HepG2 (cell line): ENCODE measurements at regions not wholly inside any gene's neighbourhood (a gene's known extent, or its start where the extent isn't known, plus 50 kb on each side); places are given as distances from the start of the nearest gene placed in this dataset.

ENCODE experiments used
- ATAC-seq: fragments of 200-7000 bp; cut with Tn5 transposase; 3 replicates; pipeline ENCODE4 v1.9.1; 2020; ENCODE audit warnings: mild to moderate bottlenecking, moderate library complexity
- BruUV-seq: library from RNA; stranded (reverse); fragments of 400-500 nt; replicated peaks from 2 replicates; lab custom pipeline; 2021; lab: Mats Ljungman, UMichigan
- CTCF ChIA-PET: fragments of 300-600 bp; formaldehyde crosslinking; extraction: SDS; loops from one replicate; lab custom pipeline; 2021; ENCODE audit warnings: low total read pairs, inconsistent platforms, low intra/inter-chr PET ratio; lab: Yijun Ruan, JAX
- POLR2A ChIA-PET: fragments of 350-600 bp; sonication (Branson Sonifier 250); formaldehyde crosslinking; loops from one replicate; lab custom pipeline; 2020; ENCODE audit warnings: antibody characterized with exemption, inconsistent platforms; lab: Yijun Ruan, JAX
- DNase-seq: peaks from one replicate; pipeline ENCODE4 v3.0.0-alpha.2; 2015; ENCODE audit warnings: low spot score
- FAIRE-seq: peaks from 3 replicates; lab custom pipeline; 2011; peaks lifted over from hg19 to GRCh38; lab: Jason Lieb, UNC
- H2AFZ ChIP-seq: one replicate; pipeline ENCODE4 v1.6.1; 2011; ENCODE audit warnings: low read length, inconsistent platforms
- H3K27ac ChIP-seq: fragments of 300-600 bp; 3 replicates; pipeline ENCODE4 v1.8.0; 2011; ENCODE audit warnings: mixed run types, mild to moderate bottlenecking, mixed read lengths, low read length, inconsistent platforms; ENCODE audit not compliant: insufficient read depth; ENCODE audit errors: extremely low read length
- H3K27me3 ChIP-seq, 2 experiments: fragments of 200-600 bp in 1 of 2; 2 replicates in 1 of 2; 3 replicates in 1 of 2; pipeline versions ENCODE4 v1.6.0 to v1.8.0; 2011; ENCODE audit warnings: low read length in 2 of 2, mild to moderate bottlenecking in 2 of 2, moderate library complexity in 2 of 2, inconsistent platforms in 1 of 2; ENCODE audit not compliant: insufficient read depth in 2 of 2, control insufficient read depth in 1 of 2
- H3K36me3 ChIP-seq, 2 experiments: fragments of 200-600 bp in 1 of 2; replicated peaks in 1 of 2; 2 replicates in 1 of 2; 3 replicates in 1 of 2; pipeline versions ENCODE4 v1.5.1 to v1.8.0; 2011; ENCODE audit warnings: low read length in 2 of 2, inconsistent platforms in 1 of 2; ENCODE audit not compliant: insufficient read depth in 2 of 2, control insufficient read depth in 1 of 2
- H3K4me1 ChIP-seq: 2 replicates; pipeline ENCODE4 v1.5.1; 2012; ENCODE audit warnings: low read length, inconsistent platforms; ENCODE audit not compliant: insufficient read depth
- H3K4me2 ChIP-seq: 2 replicates; pipeline ENCODE4 v1.6.0; 2011; ENCODE audit warnings: low read depth, low read length, inconsistent platforms
- H3K4me3 ChIP-seq, 3 experiments: fragments of 200-600 bp in 1 of 3; sonication (generic), shearing (Covaris generic) in 1 of 3; replicated peaks in 1 of 3; 2 replicates each; pipeline ENCODE4 v1.5.1; 2011 to 2016; ENCODE audit warnings: low read length in 3 of 3, inconsistent platforms in 2 of 3, low read depth in 2 of 3, mild to moderate bottlenecking in 2 of 3, control low read depth in 1 of 3, mixed read lengths in 1 of 3; ENCODE audit not compliant: insufficient read depth in 1 of 3
- H3K79me2 ChIP-seq: one replicate; pipeline ENCODE4 v1.6.1; 2011; ENCODE audit warnings: low read length, inconsistent platforms; ENCODE audit not compliant: insufficient read depth
- H3K9ac ChIP-seq: 2 replicates; pipeline ENCODE4 v1.6.0; 2011; ENCODE audit warnings: mild to moderate bottlenecking, low read depth, low read length, inconsistent platforms; ENCODE audit not compliant: insufficient read depth
- H3K9me3 ChIP-seq: 2 replicates; pipeline ENCODE4 v1.5.1; 2012; ENCODE audit warnings: mild to moderate bottlenecking, low read length
- H4K20me1 ChIP-seq: 2 replicates; pipeline ENCODE4 v1.6.0; 2011; ENCODE audit warnings: inconsistent platforms, mild to moderate bottlenecking, low read length, moderate library complexity; ENCODE audit not compliant: insufficient read depth
- CEBPG ChIP-seq: IDR thresholded peaks from 2 replicates; pipeline ENCODE4 v1.6.1; 2016
- HNRNPL ChIP-seq: fragments of 200-400 bp; formaldehyde crosslinking; IDR thresholded peaks from 2 replicates; pipeline ENCODE4 v1.6.1; 2017; ENCODE audit warnings: mild to moderate bottlenecking, low read depth, low read length
- KDM5A ChIP-seq: fragments of 200-600 bp; sonication (generic); IDR thresholded peaks from 2 replicates; pipeline ENCODE4 v1.7.0; 2018; ENCODE audit warnings: antibody characterized with exemption, mild to moderate bottlenecking, low read length, borderline replicate concordance
- POLR2A ChIP-seq, 2 experiments: IDR thresholded peaks; 2 replicates each; pipeline ENCODE4 v1.6.1; 2011; ENCODE audit warnings: low read depth in 2 of 2, low read length in 2 of 2, mild to moderate bottlenecking in 1 of 2, moderate library complexity in 1 of 2; ENCODE audit not compliant: insufficient read depth in 1 of 2
- SIN3A ChIP-seq: IDR thresholded peaks from 2 replicates; pipeline ENCODE4 v1.6.1; 2011; ENCODE audit warnings: low read depth, mild to moderate bottlenecking, control low read depth, low read length, borderline replicate concordance
- STAG1 ChIP-seq: sonication (generic); formaldehyde crosslinking; IDR thresholded peaks from 2 replicates; pipeline ENCODE4 v1.4.0; 2020; ENCODE audit warnings: missing genetic modification reagents
- ZNF335 ChIP-seq: sonication (generic); formaldehyde crosslinking; IDR thresholded peaks from 2 replicates; pipeline ENCODE4 v1.4.0; 2020; ENCODE audit warnings: missing genetic modification reagents
- ZNF33B ChIP-seq: sonication (generic); formaldehyde crosslinking; IDR thresholded peaks from 2 replicates; pipeline ENCODE4 v1.5.1; 2020; ENCODE audit warnings: mild to moderate bottlenecking, missing genetic modification reagents
- ZNF343 ChIP-seq: sonication (generic); formaldehyde crosslinking; IDR thresholded peaks from 2 replicates; pipeline ENCODE4 v1.4.0; 2020; ENCODE audit warnings: mild to moderate bottlenecking, missing genetic modification reagents
- ZNF510 ChIP-seq: sonication (generic); formaldehyde crosslinking; IDR thresholded peaks from 2 replicates; pipeline ENCODE4 v1.4.0; 2020; ENCODE audit warnings: low read depth, mild to moderate bottlenecking, missing genetic modification reagents
- ZNF557 ChIP-seq: sonication (generic); formaldehyde crosslinking; IDR thresholded peaks from 2 replicates; pipeline ENCODE4 v1.4.0; 2020; ENCODE audit warnings: missing genetic modification reagents
- ZNF598 ChIP-seq: sonication (generic); formaldehyde crosslinking; IDR thresholded peaks from 2 replicates; pipeline ENCODE4 v1.5.1; 2020; ENCODE audit warnings: mild to moderate bottlenecking, missing genetic modification reagents, borderline replicate concordance
- ZNF780A ChIP-seq: sonication (generic); formaldehyde crosslinking; IDR thresholded peaks from 2 replicates; pipeline ENCODE4 v1.8.0; 2022; ENCODE audit warnings: mild to moderate bottlenecking, missing genetic modification reagents, moderate library complexity
- WGBS: methylation state at CpG from one replicate; pipeline ENCODE4 v1.1.6; 2017; ENCODE audit warnings: low lambda C conversion rate; 5-methylcytosine and 5-hydroxymethylcytosine counted together
- in situ Hi-C: cut with HindIII; loops from 2 replicates; pipeline ENCODE4 v1.10.0; 2017; ENCODE audit warnings: low pct_unique_long_range_greater_than_20kb; ENCODE audit not compliant: extremely low pct_ligation_motif_present
- intact Hi-C: fragments of 100-400 bp; cut with micrococcal nuclease; formaldehyde crosslinking; loops from one replicate; pipeline ENCODE4 v1.10.0; 2022; ENCODE audit not compliant: unreplicated experiment
- TF ChIP-seq, protein P1 (sequence below): sonication (generic); formaldehyde crosslinking; IDR thresholded peaks from 2 replicates; pipeline ENCODE4 v1.4.0; 2020; ENCODE audit warnings: mild to moderate bottlenecking, missing genetic modification reagents
- TF ChIP-seq, protein P2 (sequence below): sonication (generic); formaldehyde crosslinking; IDR thresholded peaks from 2 replicates; pipeline ENCODE4 v1.8.1; 2023; ENCODE audit warnings: mild to moderate bottlenecking, moderate library complexity, missing genetic modification reagents
- TF ChIP-seq, protein P3 (sequence below): sonication (generic); formaldehyde crosslinking; IDR thresholded peaks from 2 replicates; pipeline ENCODE4 v1.4.0; 2020; ENCODE audit warnings: mild to moderate bottlenecking, low read depth, missing genetic modification reagents
- TF ChIP-seq, protein P4 (sequence below): sonication (generic); formaldehyde crosslinking; IDR thresholded peaks from 2 replicates; pipeline ENCODE4 v1.5.0; 2020; ENCODE audit warnings: missing genetic modification reagents

DNA sequence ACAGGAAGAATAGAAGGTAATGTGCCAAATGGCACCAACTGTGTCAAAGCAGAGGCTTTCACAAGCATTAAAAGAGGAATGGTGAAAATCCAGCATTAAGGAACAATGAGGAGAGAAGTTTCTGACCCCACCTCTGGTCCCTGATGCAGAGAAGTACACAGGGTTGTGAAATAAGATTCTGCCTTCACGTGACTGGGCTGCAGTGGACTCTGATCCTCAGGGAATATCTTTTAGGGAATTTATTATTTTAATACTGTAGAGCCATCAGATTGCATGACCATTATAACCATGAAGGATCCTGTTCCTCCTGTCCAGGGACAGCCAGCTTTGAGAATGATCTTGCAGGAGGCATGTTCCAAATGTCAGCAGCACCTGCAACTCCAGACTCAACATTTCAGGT lies 74.4 kb upstream of the FAR1 start:
- no peak for TF ChIP-seq HNRNPL
- TF ChIP-seq, protein P1, sequence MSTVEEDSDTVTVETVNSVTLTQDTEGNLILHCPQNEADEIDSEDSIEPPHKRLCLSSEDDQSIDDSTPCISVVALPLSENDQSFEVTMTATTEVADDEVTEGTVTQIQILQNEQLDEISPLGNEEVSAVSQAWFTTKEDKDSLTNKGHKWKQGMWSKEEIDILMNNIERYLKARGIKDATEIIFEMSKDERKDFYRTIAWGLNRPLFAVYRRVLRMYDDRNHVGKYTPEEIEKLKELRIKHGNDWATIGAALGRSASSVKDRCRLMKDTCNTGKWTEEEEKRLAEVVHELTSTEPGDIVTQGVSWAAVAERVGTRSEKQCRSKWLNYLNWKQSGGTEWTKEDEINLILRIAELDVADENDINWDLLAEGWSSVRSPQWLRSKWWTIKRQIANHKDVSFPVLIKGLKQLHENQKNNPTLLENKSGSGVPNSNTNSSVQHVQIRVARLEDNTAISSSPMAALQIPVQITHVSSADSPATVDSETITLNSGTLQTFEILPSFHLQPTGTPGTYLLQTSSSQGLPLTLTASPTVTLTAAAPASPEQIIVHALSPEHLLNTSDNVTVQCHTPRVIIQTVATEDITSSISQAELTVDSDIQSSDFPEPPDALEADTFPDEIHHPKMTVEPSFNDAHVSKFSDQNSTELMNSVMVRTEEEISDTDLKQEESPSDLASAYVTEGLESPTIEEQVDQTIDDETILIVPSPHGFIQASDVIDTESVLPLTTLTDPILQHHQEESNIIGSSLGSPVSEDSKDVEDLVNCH (CRISPR knock-in tag), result no peak
- no peak for TF ChIP-seq ZNF343 (CRISPR knock-in tag)
- TF ChIP-seq ZNF780A (CRISPR knock-in tag), result no peak
- TF ChIP-seq ZNF33B (CRISPR knock-in tag), result no peak
- TF ChIP-seq STAG1 (CRISPR knock-in tag), result no peak
- TF ChIP-seq, protein P2, sequence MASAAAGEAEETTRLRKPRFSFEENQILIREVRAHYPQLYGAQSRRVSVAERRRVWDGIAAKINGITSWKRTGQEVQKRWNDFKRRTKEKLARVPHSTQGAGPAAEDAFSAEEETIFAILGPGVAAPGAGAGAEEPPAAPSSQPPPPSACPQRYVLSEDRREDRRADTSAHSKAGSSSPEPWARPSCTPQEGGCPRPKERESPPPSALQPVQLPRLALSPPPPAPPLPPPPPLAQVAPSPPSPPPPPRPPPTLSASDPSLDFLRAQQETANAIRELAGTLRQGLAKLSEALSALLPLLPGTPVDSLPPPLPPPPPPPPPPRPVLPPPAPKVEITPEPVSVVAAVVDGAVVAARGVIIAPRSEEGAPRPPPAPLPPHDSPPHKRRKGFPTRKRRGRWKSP (CRISPR knock-in tag), result no peak
- no peak for TF ChIP-seq CEBPG (CRISPR knock-in tag)
- no peak for TF ChIP-seq POLR2A (IDR thresholded peaks at IDR 0.05; ENCODE audit: insufficient read depth in 1 of 2, low read depth in 2 of 2, low read length in 2 of 2)
- TF ChIP-seq ZNF598 (CRISPR knock-in tag), result no peak
- TF ChIP-seq ZNF335 (CRISPR knock-in tag), result no peak
- no peak for TF ChIP-seq ZNF557 (CRISPR knock-in tag)
- TF ChIP-seq, protein P3, sequence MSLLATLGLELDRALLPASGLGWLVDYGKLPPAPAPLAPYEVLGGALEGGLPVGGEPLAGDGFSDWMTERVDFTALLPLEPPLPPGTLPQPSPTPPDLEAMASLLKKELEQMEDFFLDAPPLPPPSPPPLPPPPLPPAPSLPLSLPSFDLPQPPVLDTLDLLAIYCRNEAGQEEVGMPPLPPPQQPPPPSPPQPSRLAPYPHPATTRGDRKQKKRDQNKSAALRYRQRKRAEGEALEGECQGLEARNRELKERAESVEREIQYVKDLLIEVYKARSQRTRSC (CRISPR knock-in tag), result no peak
- no peak for TF ChIP-seq KDM5A
- TF ChIP-seq ZNF510, result no peak
- TF ChIP-seq SIN3A, result no peak
- TF ChIP-seq, protein P4, sequence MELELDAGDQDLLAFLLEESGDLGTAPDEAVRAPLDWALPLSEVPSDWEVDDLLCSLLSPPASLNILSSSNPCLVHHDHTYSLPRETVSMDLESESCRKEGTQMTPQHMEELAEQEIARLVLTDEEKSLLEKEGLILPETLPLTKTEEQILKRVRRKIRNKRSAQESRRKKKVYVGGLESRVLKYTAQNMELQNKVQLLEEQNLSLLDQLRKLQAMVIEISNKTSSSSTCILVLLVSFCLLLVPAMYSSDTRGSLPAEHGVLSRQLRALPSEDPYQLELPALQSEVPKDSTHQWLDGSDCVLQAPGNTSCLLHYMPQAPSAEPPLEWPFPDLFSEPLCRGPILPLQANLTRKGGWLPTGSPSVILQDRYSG (CRISPR knock-in tag), result no peak
- TF ChIP-seq, all 625 proteins: peak for 0
- Histone ChIP-seq H4K20me1 (no peaks in the 10 kb centered on the region), H3K27ac (no peak overlapping the region), H3K4me1 (no peaks in the 10 kb centered on the region), H3K79me2 (no peaks in the 10 kb centered on the region), H3K36me3 (no peaks in the 10 kb centered on the region), H3K4me2 (no peak overlapping the region), H3K9ac (no peak overlapping the region), H2AFZ (no peak overlapping the region), H3K4me3 (no peak overlapping the region), H3K27me3 (no peaks in the 10 kb centered on the region), H3K9me3 (no peaks in the 10 kb centered on the region)
- ChIA-PET CTCF (no interaction called here), POLR2A (no interaction called here)
- in situ Hi-C loops (no loop called here), intact Hi-C loops (no loop called here)
- BruUV-seq, result no TSS peak
- FAIRE-seq (no peak), DNase-seq (no peak), ATAC-seq (no peak)
- 0% methylated on average over 1 of the region's 1 CpG for WGBS
